DND-41 (cell line): ENCODE measurements at regions not wholly inside any gene's neighbourhood (a gene's known extent, or its start where the extent isn't known, plus 50 kb on each side); places are given as distances from the start of the nearest gene placed in this dataset.

Experiments
- EZH2 ChIP-seq: IDR thresholded peaks from 3 replicates; pipeline ENCODE4 v1.6.1; 2012; ENCODE audit warnings: borderline replicate concordance, low read depth, mild to moderate bottlenecking, moderate library complexity, low read length, inconsistent platforms; ENCODE audit not compliant: severe bottlenecking
- TF ChIP-seq, protein P1 (sequence below): IDR thresholded peaks from 2 replicates; pipeline ENCODE4 v1.5.1; 2012; ENCODE audit warnings: borderline replicate concordance, low read length, moderate library complexity, mild to moderate bottlenecking; ENCODE audit not compliant: poor library complexity, severe bottlenecking; ENCODE audit errors: extremely low read depth

DNA sequence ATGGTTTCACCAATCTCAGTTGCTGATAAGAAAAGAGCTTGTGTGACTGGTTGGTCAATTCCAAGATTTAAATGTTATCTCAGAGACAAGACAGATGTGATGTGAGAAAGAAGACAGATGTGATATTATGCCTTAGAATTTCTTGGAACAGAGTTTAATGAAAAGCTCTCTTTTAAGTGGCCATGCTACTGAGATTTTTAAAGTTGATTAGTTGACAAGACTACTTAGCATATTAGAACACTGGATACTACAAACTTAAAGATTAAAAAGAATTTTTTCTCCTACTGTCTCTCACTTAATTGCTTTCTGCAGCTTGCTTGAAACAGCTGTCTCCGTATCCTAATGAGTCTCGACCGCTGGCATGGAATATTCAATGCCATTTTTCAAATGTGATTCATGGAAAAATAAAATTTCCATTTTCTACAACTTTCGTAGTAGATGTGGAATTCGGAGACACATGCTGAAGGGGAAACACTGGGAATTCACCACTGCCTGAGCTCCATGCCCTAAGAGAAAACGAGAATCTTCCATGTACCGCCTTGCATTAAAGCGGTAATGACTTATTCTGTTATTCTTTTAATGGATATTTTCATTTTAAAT is 634.2 kb upstream of the SETBP1 start:
- TF ChIP-seq, protein P1, sequence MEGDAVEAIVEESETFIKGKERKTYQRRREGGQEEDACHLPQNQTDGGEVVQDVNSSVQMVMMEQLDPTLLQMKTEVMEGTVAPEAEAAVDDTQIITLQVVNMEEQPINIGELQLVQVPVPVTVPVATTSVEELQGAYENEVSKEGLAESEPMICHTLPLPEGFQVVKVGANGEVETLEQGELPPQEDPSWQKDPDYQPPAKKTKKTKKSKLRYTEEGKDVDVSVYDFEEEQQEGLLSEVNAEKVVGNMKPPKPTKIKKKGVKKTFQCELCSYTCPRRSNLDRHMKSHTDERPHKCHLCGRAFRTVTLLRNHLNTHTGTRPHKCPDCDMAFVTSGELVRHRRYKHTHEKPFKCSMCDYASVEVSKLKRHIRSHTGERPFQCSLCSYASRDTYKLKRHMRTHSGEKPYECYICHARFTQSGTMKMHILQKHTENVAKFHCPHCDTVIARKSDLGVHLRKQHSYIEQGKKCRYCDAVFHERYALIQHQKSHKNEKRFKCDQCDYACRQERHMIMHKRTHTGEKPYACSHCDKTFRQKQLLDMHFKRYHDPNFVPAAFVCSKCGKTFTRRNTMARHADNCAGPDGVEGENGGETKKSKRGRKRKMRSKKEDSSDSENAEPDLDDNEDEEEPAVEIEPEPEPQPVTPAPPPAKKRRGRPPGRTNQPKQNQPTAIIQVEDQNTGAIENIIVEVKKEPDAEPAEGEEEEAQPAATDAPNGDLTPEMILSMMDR: no peak
- no peak for TF ChIP-seq EZH2
